ENCODE measurements at regions not wholly inside any gene's neighbourhood (a gene's known extent, or its start where the extent isn't known, plus 50 kb on each side); places are given as distances from the start of the nearest gene placed in this dataset.

GRCh38 chr12:94760786-94761185, 110.4 kb upstream of the TMCC3 start:
- in situ Hi-C loops (cut with MboI; ENCODE audit: low sequenced_read_pairs): loop anchor here (25.0 kb wide), 1 partner anchor 623 kb away; the partner anchor contains the start of gene PLXNC1

GRCh38 chr12:94756789-94757188, 106.4 kb upstream of the TMCC3 start:
- in situ Hi-C loops (cut with MboI; ENCODE audit: low sequenced_read_pairs): loop anchor here (25.0 kb wide), 1 partner anchor 619 kb away; the partner anchor contains the start of gene PLXNC1

- in situ Hi-C loops (cut with MboI; ENCODE audit: low sequenced_read_pairs): loop anchor here (25.0 kb wide), 1 partner anchor 618 kb away; the partner anchor contains the start of gene PLXNC1
Measured at GRCh38 chr12:94755598-94755997, 105.2 kb upstream of the TMCC3 start.

- in situ Hi-C loops (cut with MboI; ENCODE audit: low sequenced_read_pairs): loop anchor here (25.0 kb wide), 1 partner anchor 617 kb away; the partner anchor contains the start of gene PLXNC1
Measured at GRCh38 chr12:94754653-94755052, 104.3 kb upstream of the TMCC3 start.

- in situ Hi-C loops (cut with MboI; ENCODE audit: low sequenced_read_pairs): loop anchor here (25.0 kb wide), 1 partner anchor 616 kb away; the partner anchor contains the start of gene PLXNC1
Measured at GRCh38 chr12:94753036-94753679, 102.8 kb upstream of the TMCC3 start.

- in situ Hi-C loops (cut with MboI; ENCODE audit: low sequenced_read_pairs): loop anchor here (25.0 kb wide), 1 partner anchor 614 kb away; the partner anchor contains the start of gene PLXNC1
Measured at GRCh38 chr12:94750864-94751263, 100.5 kb upstream of the TMCC3 start.

GRCh38 chr12:94749890-94750289, 99.5 kb upstream of the TMCC3 start:
- in situ Hi-C loops (cut with MboI; ENCODE audit: low sequenced_read_pairs): loop anchor here (25.0 kb wide), 1 partner anchor 613 kb away; the partner anchor contains the start of gene PLXNC1

GRCh38 chr12:94749455-94749854, 99.1 kb upstream of the TMCC3 start:
- in situ Hi-C loops (cut with MboI; ENCODE audit: low sequenced_read_pairs): no loop called here

GRCh38 chr12:94748726-94749421, 98.5 kb upstream of the TMCC3 start:
- in situ Hi-C loops (cut with MboI; ENCODE audit: low sequenced_read_pairs): no loop called here

GRCh38 chr12:94745562-94745961, 95.2 kb upstream of the TMCC3 start:
- in situ Hi-C loops (cut with MboI; ENCODE audit: low sequenced_read_pairs): no loop called here

- in situ Hi-C loops (cut with MboI; ENCODE audit: low sequenced_read_pairs): no loop called here
Measured at GRCh38 chr12:94743174-94743573, 92.8 kb upstream of the TMCC3 start.

- in situ Hi-C loops (cut with MboI; ENCODE audit: low sequenced_read_pairs): no loop called here
Measured at GRCh38 chr12:94740601-94741362, 90.4 kb upstream of the TMCC3 start.

GRCh38 chr12:94736820-94737219, 86.5 kb upstream of the TMCC3 start:
- in situ Hi-C loops (cut with MboI; ENCODE audit: low sequenced_read_pairs): no loop called here

- in situ Hi-C loops (cut with MboI; ENCODE audit: low sequenced_read_pairs): no loop called here
Measured at GRCh38 chr12:94736004-94736403, 85.6 kb upstream of the TMCC3 start.

- in situ Hi-C loops (cut with MboI; ENCODE audit: low sequenced_read_pairs): no loop called here
Measured at GRCh38 chr12:94733727-94734126, 83.4 kb upstream of the TMCC3 start.

- in situ Hi-C loops (cut with MboI; ENCODE audit: low sequenced_read_pairs): no loop called here
Measured at GRCh38 chr12:94732367-94732990, 82.1 kb upstream of the TMCC3 start.

GRCh38 chr12:94731733-94732360, 81.5 kb upstream of the TMCC3 start:
- in situ Hi-C loops (cut with MboI; ENCODE audit: low sequenced_read_pairs): no loop called here

- in situ Hi-C loops (cut with MboI; ENCODE audit: low sequenced_read_pairs): no loop called here
Measured at GRCh38 chr12:94730847-94731246, 80.5 kb upstream of the TMCC3 start.

GRCh38 chr12:94726236-94726835, 76.0 kb upstream of the TMCC3 start:
- in situ Hi-C loops (cut with MboI; ENCODE audit: low sequenced_read_pairs): no loop called here
